ENCODE measurements at regions not wholly inside any gene's neighbourhood (a gene's known extent, or its start where the extent isn't known, plus 50 kb on each side); places are given as distances from the start of the nearest gene placed in this dataset.

DNA sequence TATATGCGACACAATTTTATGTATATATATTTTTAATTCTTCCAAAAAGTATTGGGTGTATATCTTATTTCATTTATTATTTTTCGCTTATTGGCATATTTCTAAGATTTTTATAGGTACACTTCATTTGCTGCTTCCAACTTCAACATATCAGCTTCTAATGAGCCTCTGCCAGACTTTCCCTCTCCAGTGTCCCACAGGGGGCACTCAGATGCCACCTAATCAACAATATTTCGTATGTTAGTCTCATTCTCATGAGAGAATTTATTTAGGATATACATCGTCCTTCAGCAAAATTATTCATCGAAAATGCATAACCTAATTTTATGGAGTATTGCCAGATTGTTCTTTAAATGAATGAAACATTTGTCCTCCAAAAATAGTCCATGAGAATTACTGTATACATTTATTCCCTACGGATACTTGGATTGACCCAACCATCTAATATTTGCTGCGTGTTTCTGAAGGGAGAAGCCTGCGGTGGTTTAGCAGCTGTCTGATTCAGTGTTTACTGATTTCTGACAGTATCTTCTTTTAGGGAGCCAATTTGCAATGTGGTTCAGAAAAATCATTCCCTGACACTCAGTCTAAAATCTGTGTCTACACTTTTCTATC is 100.6 kb upstream of the SELENOP start:
- CTCF ChIA-PET (ENCODE audit: partially characterized antibody), result interaction anchor here (0.6 to 6.4 kb wide), 16 partner anchors 10 to 199 kb away, joined by 3 to 60 read pairs (median 3); no protein-coding TSS in a partner anchor
- TF ChIP-seq, protein P1, sequence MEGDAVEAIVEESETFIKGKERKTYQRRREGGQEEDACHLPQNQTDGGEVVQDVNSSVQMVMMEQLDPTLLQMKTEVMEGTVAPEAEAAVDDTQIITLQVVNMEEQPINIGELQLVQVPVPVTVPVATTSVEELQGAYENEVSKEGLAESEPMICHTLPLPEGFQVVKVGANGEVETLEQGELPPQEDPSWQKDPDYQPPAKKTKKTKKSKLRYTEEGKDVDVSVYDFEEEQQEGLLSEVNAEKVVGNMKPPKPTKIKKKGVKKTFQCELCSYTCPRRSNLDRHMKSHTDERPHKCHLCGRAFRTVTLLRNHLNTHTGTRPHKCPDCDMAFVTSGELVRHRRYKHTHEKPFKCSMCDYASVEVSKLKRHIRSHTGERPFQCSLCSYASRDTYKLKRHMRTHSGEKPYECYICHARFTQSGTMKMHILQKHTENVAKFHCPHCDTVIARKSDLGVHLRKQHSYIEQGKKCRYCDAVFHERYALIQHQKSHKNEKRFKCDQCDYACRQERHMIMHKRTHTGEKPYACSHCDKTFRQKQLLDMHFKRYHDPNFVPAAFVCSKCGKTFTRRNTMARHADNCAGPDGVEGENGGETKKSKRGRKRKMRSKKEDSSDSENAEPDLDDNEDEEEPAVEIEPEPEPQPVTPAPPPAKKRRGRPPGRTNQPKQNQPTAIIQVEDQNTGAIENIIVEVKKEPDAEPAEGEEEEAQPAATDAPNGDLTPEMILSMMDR (IDR thresholded peaks at IDR 0.05; ENCODE audit: control extremely low read depth in 1 of 3, insufficient read depth in 1 of 3, low read depth in 1 of 3, low read length in 3 of 3), result peak in 2 of 3 experiments; percentile 25 to 43; a peak in 2 of 4 replicates
- peak; percentile 61 to 68 for TF ChIP-seq RAD21 (IDR thresholded peaks at IDR 0.05 in 1 of 2, conservative IDR thresholded peaks at IDR 0.05 in 1 of 2; ENCODE audit: low read depth in 2 of 2, low read length in 2 of 2)
- no peak for TF ChIP-seq SP4 (IDR thresholded peaks at IDR 0.05; ENCODE audit: low read length)
- no peak for TF ChIP-seq SP1 (IDR thresholded peaks at IDR 0.05; ENCODE audit: low read depth, low read length)
- Histone ChIP-seq H2BK20ac (ENCODE audit: low read length) (no peak overlapping the region), H3K18ac (ENCODE audit: extremely low read depth, low read length) (no peak overlapping the region), H2BK12ac (ENCODE audit: low read depth, low read length) (no peak overlapping the region), H2AK5ac (ENCODE audit: low read depth, low read length) (no peak overlapping the region), H3K23ac (ENCODE audit: insufficient read length) (no peak overlapping the region), H2BK5ac (ENCODE audit: low read depth, low read length) (no peak overlapping the region), H3K4ac (replicated peaks; ENCODE audit: insufficient read length, low read depth, low read length) (no peak overlapping the region), H3K79me2 (ENCODE audit: control insufficient read depth in 1 of 2, insufficient read depth in 2 of 2, low read length in 2 of 2) (no peaks in the 10 kb centered on the region), H2BK120ac (replicated peaks; ENCODE audit: low read depth, low read length) (no peak overlapping the region), H3K4me2 (ENCODE audit: insufficient read depth in 1 of 2, low read depth in 2 of 2, low read length in 2 of 2) (no peak overlapping the region), H3K4me3 (ENCODE audit: extremely low read depth in 1 of 4, insufficient read depth in 2 of 4, low read depth in 3 of 4, low read length in 4 of 4) (no peak overlapping the region), H3K56ac (replicated peaks; ENCODE audit: insufficient read length, low read depth, low read length) (no peak overlapping the region), H2AFZ (ENCODE audit: low read length) (no peak overlapping the region), H3K14ac (ENCODE audit: insufficient read length) (no peak overlapping the region), H3K79me1 (ENCODE audit: low read depth, low read length) (no peaks in the 10 kb centered on the region), H3K36me3 (ENCODE audit: control insufficient read depth in 2 of 4, insufficient read depth in 4 of 4, low read length in 3 of 4) (no peaks in the 10 kb centered on the region), H3K27ac (ENCODE audit: low read depth, low read length) (no peak overlapping the region), H4K20me1 (replicated peaks in 1 of 2; ENCODE audit: control insufficient read depth in 1 of 2, insufficient read depth in 2 of 2, low read length in 2 of 2) (no peaks in the 10 kb centered on the region), H2BK15ac (ENCODE audit: low read length) (no peak overlapping the region), H4K91ac (replicated peaks; ENCODE audit: insufficient read length, low read length) (no peak overlapping the region), H3K9ac (replicated peaks in 1 of 4; ENCODE audit: extremely low read depth in 1 of 4, low read depth in 3 of 4, low read length in 3 of 4) (no peak overlapping the region), H4K5ac (ENCODE audit: insufficient read length, low read depth, low read length) (no peak overlapping the region), H3K9me3 (ENCODE audit: insufficient read depth in 2 of 2, low read depth in 1 of 2, low read length in 1 of 2) (no peaks in the 10 kb centered on the region), H3K23me2 (ENCODE audit: low read depth, low read length) (peaks cover 2% of the 10 kb centered on the region; the same call in 1 of the 2 replicates), H4K8ac (ENCODE audit: extremely low read depth, insufficient read depth, low read length) (no peak overlapping the region), H3K4me1 (replicated peaks in 1 of 4; ENCODE audit: control insufficient read depth in 3 of 4, insufficient read depth in 4 of 4, low read length in 3 of 4) (no peaks in the 10 kb centered on the region; a peak in 1 of 7 replicates), H3K27me3 (replicated peaks in 1 of 4; ENCODE audit: control insufficient read depth in 3 of 4, extremely low read depth in 1 of 4, insufficient read depth in 3 of 4, low read length in 3 of 4) (peaks cover 0 to 12% (median 8%) of the 10 kb centered on the region in 4 experiments; a peak in 6 of 7 replicates)
- POLR2A ChIA-PET (ENCODE audit: partially characterized antibody), result no interaction called here
- 80% methylated on average over 8 of the region's 8 CpGs; no CpG with 5 or more reads in 1 of the 2 experiments for WGBS, 2 experiments (ENCODE audit: extremely low coverage in 1 of 2, insufficient coverage in 1 of 2, insufficient read length in 1 of 2, insufficient replicate concordance in 2 of 2, low coverage in 1 of 2, low lambda C conversion rate in 2 of 2, missing lambda C conversion rate in 1 of 2)
- FAIRE-seq (no peak), DNase-seq (ENCODE audit: low read depth in 1 of 2, low spot score in 2 of 2) (no peak)
